ENCODE measurements at regions not wholly inside any gene's neighbourhood (a gene's known extent, or its start where the extent isn't known, plus 50 kb on each side); places are given as distances from the start of the nearest gene placed in this dataset.

DNA sequence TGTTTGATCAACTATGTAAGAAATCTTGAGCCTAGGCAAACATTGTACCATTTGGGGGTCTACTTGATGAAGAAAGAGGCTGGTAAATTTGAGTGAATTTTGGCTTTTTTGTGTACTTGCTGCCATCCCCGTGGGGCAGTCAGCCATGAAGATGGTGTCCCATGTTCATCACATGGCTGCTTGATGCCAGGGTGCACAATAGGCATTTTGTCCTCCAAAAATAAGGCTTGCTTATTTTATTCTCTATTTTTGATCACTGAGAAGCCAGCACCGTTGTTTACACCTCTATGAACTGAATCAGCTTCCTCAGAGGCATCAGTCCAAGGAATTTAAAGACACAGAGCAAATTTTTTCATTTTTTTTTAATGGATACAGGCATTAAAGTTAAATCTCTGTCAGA, 1195.7 kb downstream of the AMY1C start:
- no peak overlapping the region for H2AFZ ChIP-seq (ENCODE audit: insufficient read depth, low read depth, low read length, poor library complexity, severe bottlenecking)
- Mint-ChIP-seq H3K27me3 (no peaks in the 10 kb centered on the region), H3K9me3 (ENCODE audit: insufficient read depth) (peaks cover 5% of the 10 kb centered on the region), H3K27ac (no peak overlapping the region), H3K4me1 (no peaks in the 10 kb centered on the region), H3K4me3 (no peak overlapping the region)
- POLR2A ChIA-PET, result no interaction called here
- H3K4me1 ChIP-seq (ENCODE audit: control insufficient read depth in 2 of 2, insufficient read depth in 2 of 2, low read length in 2 of 2), result no peaks in the 10 kb centered on the region
- H3K36me3 ChIP-seq (replicated peaks in 1 of 2; ENCODE audit: control extremely low read depth in 1 of 2, control insufficient read depth in 1 of 2, extremely low read depth in 1 of 2, insufficient read depth in 2 of 2, low read length in 1 of 2), result no peaks in the 10 kb centered on the region
- ATAC-seq (ENCODE audit: low read depth), result no peak
- peaks cover 0 to 5% (median 0%) of the 10 kb centered on the region in 3 donors for H3K9me3 ChIP-seq (ENCODE audit: control extremely low read depth in 1 of 3, control insufficient read depth in 2 of 3, insufficient read depth in 1 of 3, low read length in 2 of 3)
- no peaks in the 10 kb centered on the region for H3K79me2 ChIP-seq (ENCODE audit: control insufficient read depth, insufficient read depth, low read length)
- H3K27me3 ChIP-seq (replicated peaks in 1 of 4; ENCODE audit: control extremely low read depth in 1 of 4, control insufficient read depth in 3 of 4, insufficient read depth in 4 of 4, low read length in 3 of 4), result no peaks in the 10 kb centered on the region
- no peak overlapping the region for H3K4me2 ChIP-seq (replicated peaks; ENCODE audit: low read depth, low read length, poor library complexity, severe bottlenecking)
- DNase-seq, result no peak
- intact Hi-C loops (cut with micrococcal nuclease), result no loop called here
- no peaks in the 10 kb centered on the region for H4K20me1 ChIP-seq (ENCODE audit: control insufficient read depth, insufficient read depth, low read length, poor library complexity, severe bottlenecking)
- TF ChIP-seq, protein P1, sequence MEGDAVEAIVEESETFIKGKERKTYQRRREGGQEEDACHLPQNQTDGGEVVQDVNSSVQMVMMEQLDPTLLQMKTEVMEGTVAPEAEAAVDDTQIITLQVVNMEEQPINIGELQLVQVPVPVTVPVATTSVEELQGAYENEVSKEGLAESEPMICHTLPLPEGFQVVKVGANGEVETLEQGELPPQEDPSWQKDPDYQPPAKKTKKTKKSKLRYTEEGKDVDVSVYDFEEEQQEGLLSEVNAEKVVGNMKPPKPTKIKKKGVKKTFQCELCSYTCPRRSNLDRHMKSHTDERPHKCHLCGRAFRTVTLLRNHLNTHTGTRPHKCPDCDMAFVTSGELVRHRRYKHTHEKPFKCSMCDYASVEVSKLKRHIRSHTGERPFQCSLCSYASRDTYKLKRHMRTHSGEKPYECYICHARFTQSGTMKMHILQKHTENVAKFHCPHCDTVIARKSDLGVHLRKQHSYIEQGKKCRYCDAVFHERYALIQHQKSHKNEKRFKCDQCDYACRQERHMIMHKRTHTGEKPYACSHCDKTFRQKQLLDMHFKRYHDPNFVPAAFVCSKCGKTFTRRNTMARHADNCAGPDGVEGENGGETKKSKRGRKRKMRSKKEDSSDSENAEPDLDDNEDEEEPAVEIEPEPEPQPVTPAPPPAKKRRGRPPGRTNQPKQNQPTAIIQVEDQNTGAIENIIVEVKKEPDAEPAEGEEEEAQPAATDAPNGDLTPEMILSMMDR (IDR thresholded peaks at IDR 0.05), result no peak
- no peak for TF ChIP-seq EZH2 (IDR thresholded peaks at IDR 0.05; ENCODE audit: borderline replicate concordance, insufficient read depth, low read depth, low read length, poor library complexity, severe bottlenecking)
- no peak overlapping the region for H3K4me3 ChIP-seq (ENCODE audit: control extremely low read depth in 1 of 5, extremely low read depth in 1 of 5, insufficient read depth in 1 of 5, low read depth in 2 of 5, low read length in 4 of 5)
- WGBS (ENCODE audit: insufficient coverage), result 30% methylated on average over 2 of the region's 2 CpGs
- CTCF ChIA-PET, result no interaction called here
- no peak overlapping the region for H3K9ac ChIP-seq (ENCODE audit: low read length)
- H3K27ac ChIP-seq (ENCODE audit: low read length in 2 of 2), result no peak overlapping the region

DNA sequence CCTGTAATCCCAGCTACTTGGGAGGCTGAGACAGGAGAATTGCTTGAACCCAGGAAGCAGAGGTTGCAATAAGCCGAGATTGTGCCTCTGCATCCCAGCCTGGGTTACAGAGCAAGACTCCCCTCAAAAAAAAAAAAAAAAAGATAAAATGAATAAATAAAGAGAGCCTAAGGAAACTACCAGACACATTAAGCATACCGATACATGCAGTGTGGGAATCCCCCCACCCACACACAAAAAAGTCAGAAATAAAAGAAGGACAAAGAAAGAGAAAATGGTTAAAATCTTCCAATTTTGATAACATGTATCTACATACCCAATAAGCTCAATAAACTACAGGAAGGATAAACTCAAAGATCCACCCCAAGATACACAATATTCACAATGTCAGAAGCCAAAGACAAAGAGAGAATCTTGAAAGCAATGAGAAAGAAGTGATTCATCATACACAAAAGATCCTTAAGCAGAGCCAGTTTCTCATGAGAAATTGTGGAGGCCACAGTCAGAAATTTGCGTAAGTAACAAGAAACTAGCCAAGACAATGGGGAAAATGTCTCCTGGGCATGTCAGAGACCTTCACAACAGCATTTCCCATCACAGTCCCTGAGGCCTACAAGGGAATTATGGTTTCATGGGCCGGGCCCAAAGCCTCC, 1197.0 kb downstream of the AMY1C start:
- Histone ChIP-seq H2AFZ (ENCODE audit: insufficient read depth, low read depth, low read length, poor library complexity, severe bottlenecking) (no peak overlapping the region), H3K4me3 (ENCODE audit: control extremely low read depth in 1 of 5, extremely low read depth in 1 of 5, insufficient read depth in 1 of 5, low read depth in 2 of 5, low read length in 4 of 5) (no peak overlapping the region), H3K9me3 (ENCODE audit: control extremely low read depth in 1 of 3, control insufficient read depth in 2 of 3, insufficient read depth in 1 of 3, low read length in 2 of 3) (no peaks in the 10 kb centered on the region), H3K79me2 (ENCODE audit: control insufficient read depth, insufficient read depth, low read length) (no peaks in the 10 kb centered on the region), H3K9ac (ENCODE audit: low read length) (no peak overlapping the region), H3K27ac (ENCODE audit: low read length in 2 of 2) (no peak overlapping the region), H3K36me3 (replicated peaks in 1 of 2; ENCODE audit: control extremely low read depth in 1 of 2, control insufficient read depth in 1 of 2, extremely low read depth in 1 of 2, insufficient read depth in 2 of 2, low read length in 1 of 2) (no peaks in the 10 kb centered on the region), H4K20me1 (ENCODE audit: control insufficient read depth, insufficient read depth, low read length, poor library complexity, severe bottlenecking) (no peaks in the 10 kb centered on the region), H3K4me1 (ENCODE audit: control insufficient read depth in 2 of 2, insufficient read depth in 2 of 2, low read length in 2 of 2) (no peaks in the 10 kb centered on the region), H3K4me2 (replicated peaks; ENCODE audit: low read depth, low read length, poor library complexity, severe bottlenecking) (no peak overlapping the region), H3K27me3 (replicated peaks in 1 of 4; ENCODE audit: control extremely low read depth in 1 of 4, control insufficient read depth in 3 of 4, insufficient read depth in 4 of 4, low read length in 3 of 4) (no peaks in the 10 kb centered on the region)
- ATAC-seq (ENCODE audit: low read depth) (no peak), DNase-seq (no peak)
- H3K9me3 Mint-ChIP-seq (ENCODE audit: insufficient read depth), result peaks cover 5% of the 10 kb centered on the region
- H3K27ac Mint-ChIP-seq, result no peak overlapping the region
- 50% methylated on average over 2 of the region's 4 CpGs for WGBS (ENCODE audit: insufficient coverage)
- no peak for TF ChIP-seq EZH2 (IDR thresholded peaks at IDR 0.05; ENCODE audit: borderline replicate concordance, insufficient read depth, low read depth, low read length, poor library complexity, severe bottlenecking)
- TF ChIP-seq, protein P1 (IDR thresholded peaks at IDR 0.05), result no peak
- no peak overlapping the region for H3K4me3 Mint-ChIP-seq
- POLR2A ChIA-PET, result no interaction called here
- no peaks in the 10 kb centered on the region for H3K27me3 Mint-ChIP-seq
- CTCF ChIA-PET, result interaction anchor here (0.7 kb wide), 1 partner anchor 41 kb away, joined by 3 read pairs; no protein-coding TSS in a partner anchor
- no peaks in the 10 kb centered on the region for H3K4me1 Mint-ChIP-seq
- intact Hi-C loops (cut with micrococcal nuclease), result no loop called here
